HG03571 (cell line): ENCODE measurements at regions not wholly inside any gene's neighbourhood (a gene's known extent, or its start where the extent isn't known, plus 50 kb on each side); places are given as distances from the start of the nearest gene placed in this dataset.
"Not testable (repeated sequence)": the region's sequence is repeated elsewhere in the genome, so short reads cannot be mapped to it uniquely, and the experiment has no call there.

Experiments used
- ATAC-seq: cut with Tn5 transposase; IDR thresholded peaks from one replicate; pipeline ENCODE4 v1.9.1; 2021; ENCODE audit not compliant: unreplicated experiment

DNA sequence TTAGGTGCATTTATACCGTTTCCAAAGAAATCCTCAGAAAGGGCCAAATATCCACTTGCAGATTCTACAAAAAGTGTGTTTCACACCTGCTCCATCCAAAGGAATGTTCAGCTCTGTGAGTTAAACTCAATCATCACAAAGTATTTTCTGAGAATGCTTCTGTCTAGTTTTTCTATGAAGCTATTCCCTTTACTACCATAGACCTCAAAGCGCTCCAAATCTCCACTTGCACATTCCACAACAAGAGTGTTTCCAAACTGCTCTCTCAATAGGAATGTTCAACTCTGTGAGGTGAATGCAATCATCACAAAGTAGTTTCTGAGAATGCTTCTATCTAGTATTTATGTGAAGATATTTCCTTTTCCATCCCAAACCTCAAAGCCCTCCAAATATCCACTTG lies 412.7 kb upstream of the WSB1 start:
- not testable (repeated sequence) for ATAC-seq

DNA sequence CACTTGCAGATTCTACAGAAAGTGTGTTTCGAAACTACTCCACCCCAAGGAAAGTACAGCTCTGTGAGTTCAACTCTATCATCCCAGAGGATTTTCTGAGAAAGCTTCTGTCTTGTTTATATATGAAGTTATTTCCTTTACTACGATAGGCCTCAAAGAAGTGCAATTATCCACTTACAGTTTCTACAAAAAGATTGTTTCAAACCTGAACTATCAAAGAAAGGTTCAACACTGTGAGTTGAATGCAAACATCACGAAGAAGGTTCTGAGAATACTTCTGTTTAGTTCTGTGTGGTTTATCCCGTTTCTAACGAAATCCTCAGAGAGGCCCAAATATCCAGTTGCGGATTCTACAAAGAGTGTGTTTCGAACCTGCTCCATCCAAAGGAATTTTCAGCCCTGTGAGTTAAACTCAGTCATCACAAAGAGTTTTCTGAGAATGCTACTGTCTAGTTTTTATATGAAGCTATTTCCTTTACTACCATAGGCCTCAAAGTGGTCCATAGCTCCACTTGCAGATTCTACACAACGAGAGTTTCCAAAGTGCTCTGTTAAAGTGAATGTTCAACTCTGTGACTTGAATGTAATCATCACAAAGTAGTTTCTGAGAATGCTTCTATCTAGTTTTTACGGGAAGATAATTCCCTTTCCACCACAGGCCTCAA lies 411.7 kb upstream of the WSB1 start:
- ATAC-seq: peak; percentile 40

DNA sequence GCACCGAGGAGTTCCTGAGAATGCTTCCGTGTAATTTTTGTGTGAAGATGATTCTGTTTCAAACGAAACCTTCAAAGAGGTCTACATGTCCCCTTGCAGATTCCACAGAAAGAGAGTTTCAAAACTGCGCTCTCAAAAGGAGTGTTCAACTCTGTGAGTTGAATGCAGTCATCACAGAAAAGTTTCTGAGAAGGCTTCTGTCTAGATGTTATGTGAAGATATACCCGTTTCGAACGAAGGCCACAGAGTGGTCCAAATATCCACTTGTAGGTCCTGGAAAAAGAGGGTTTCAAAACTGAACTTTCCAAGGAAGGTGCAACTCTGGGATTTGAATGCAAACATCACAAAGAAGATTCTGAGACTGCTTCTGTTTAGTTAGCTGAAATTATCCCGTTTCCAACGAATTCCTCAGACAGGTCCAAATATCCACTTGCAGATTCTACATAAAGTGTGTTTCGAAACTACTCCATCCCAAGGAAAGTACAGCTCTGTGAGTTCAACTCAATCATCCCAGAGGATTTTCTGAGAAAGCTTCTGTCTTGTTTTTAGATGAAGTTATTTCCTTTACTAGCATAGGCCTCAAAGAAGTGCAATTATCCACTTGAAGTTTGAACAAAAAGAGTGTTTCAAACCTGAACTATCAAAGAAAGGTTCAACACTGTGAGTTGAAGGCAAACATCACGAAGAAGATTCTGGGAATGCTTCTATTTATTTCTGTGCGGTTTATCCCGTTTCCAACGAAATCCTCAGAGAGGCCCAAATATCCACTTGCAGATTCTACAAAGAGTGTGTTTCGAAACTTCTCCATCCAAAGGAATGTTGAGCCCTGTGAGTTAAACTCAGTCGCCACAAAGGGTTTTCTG lies 409.8 kb upstream of the WSB1 start:
- ATAC-seq: not testable (repeated sequence)

DNA sequence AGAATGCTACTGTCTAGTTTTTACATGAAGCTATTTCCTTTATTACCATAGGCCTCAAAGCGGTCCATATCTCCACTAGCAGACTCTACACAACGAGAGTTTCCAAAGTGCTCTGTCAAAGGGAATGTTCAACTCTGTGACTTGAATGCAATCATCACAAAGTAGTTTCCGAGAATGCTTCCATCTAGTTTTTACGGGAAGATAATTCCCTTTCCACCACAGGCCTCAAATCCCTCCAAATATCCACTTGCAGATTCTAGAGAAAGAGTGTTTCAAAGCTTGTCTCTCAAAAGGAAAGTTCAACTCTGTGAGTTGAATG lies 409.2 kb upstream of the WSB1 start:
- not testable (repeated sequence) for ATAC-seq

DNA sequence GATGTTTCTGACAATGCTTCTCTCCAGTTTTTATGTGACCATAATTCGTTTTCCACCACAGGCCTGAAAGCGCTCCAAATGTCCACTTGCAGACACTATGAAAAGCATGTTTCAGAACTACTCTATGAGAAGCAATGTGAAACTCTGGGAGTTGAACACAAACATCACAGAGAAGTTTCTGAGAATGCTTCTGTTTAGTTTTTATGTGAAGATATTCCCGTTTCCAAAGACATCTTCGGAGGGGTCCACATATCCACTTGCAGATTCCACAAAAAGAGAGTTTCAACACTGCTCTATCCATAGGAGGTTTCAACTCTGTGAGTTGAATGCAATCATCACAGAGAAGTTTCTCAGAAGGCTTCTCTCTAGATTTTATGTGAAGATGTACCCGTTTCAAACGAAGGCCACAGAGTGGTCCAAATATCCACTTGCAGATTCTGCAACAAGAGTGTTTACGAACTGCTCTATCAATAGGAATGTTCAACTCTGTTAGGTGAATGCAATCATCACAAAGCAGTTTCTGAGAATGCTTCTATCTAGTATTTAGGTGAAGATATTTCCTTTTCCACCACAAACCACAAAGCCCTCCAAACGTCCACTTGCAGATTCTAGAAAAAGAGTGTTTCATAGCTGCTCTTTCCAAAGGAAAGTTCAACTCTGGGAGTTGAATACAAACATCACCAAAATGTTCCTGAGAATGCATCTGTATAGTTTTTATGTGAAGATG lies 408.5 kb upstream of the WSB1 start:
- ATAC-seq: not testable (repeated sequence)
